ENCODE measurements at regions not wholly inside any gene's neighbourhood (a gene's known extent, or its start where the extent isn't known, plus 50 kb on each side); places are given as distances from the start of the nearest gene placed in this dataset.

- no peak overlapping the region for H3K4me2 ChIP-seq
- no peak overlapping the region for H2AFZ ChIP-seq
- TF ChIP-seq CTCF (conservative IDR thresholded peaks at IDR 0.05) (no peak), EZH2 (IDR thresholded peaks at IDR 0.05; ENCODE audit: low read depth) (no peak)
- no TSS peak for BruUV-seq (replicated peaks)
- no peaks in the 10 kb centered on the region for H4K20me1 ChIP-seq (ENCODE audit: insufficient read depth)
- ChIA-PET CTCF (no interaction called here), POLR2A (ENCODE audit: unreplicated experiment) (no interaction called here)
- H3K9me3 ChIP-seq (ENCODE audit: insufficient read depth, low read depth): no peaks in the 10 kb centered on the region
- DNase-seq: no peak
- intact Hi-C loops (cut with micrococcal nuclease; ENCODE audit: unreplicated experiment): no loop called here
- H3K4me1 ChIP-seq (replicated peaks; ENCODE audit: insufficient read depth): no peaks in the 10 kb centered on the region
- no peak overlapping the region for H3K4me3 ChIP-seq
- no peaks in the 10 kb centered on the region for H3K36me3 ChIP-seq (ENCODE audit: low read depth)
- no peaks in the 10 kb centered on the region for H3K27me3 ChIP-seq (ENCODE audit: insufficient read depth, low read depth)
- no peaks in the 10 kb centered on the region for H3K79me2 ChIP-seq (ENCODE audit: low read depth)
- H3K9me2 ChIP-seq (ENCODE audit: insufficient read depth): no peaks in the 10 kb centered on the region
- no peak overlapping the region for H3K27ac ChIP-seq
- H3F3A ChIP-seq (ENCODE audit: insufficient read depth, low read depth): no peaks in the 10 kb centered on the region
Observed at GRCh38 chr10:10772874-10773508, 244.7 kb upstream of the CELF2 start.

- H3K27me3 ChIP-seq (ENCODE audit: insufficient read depth, low read depth): no peaks in the 10 kb centered on the region
- no peaks in the 10 kb centered on the region for H3K79me2 ChIP-seq (ENCODE audit: low read depth)
- H3F3A ChIP-seq (ENCODE audit: insufficient read depth, low read depth): no peaks in the 10 kb centered on the region
- intact Hi-C loops (cut with micrococcal nuclease; ENCODE audit: unreplicated experiment): no loop called here
- no peaks in the 10 kb centered on the region for H3K9me2 ChIP-seq (ENCODE audit: insufficient read depth)
- H3K4me2 ChIP-seq: no peak overlapping the region
- H3K27ac ChIP-seq: no peak overlapping the region
- no peaks in the 10 kb centered on the region for H3K4me1 ChIP-seq (replicated peaks; ENCODE audit: insufficient read depth)
- TF ChIP-seq CTCF (conservative IDR thresholded peaks at IDR 0.05) (no peak), EZH2 (IDR thresholded peaks at IDR 0.05; ENCODE audit: low read depth) (no peak)
- CTCF ChIA-PET: no interaction called here
- DNase-seq: no peak
- no peak overlapping the region for H2AFZ ChIP-seq
- POLR2A ChIA-PET (ENCODE audit: unreplicated experiment): no interaction called here
- H3K9me3 ChIP-seq (ENCODE audit: insufficient read depth, low read depth): no peaks in the 10 kb centered on the region
- H3K36me3 ChIP-seq (ENCODE audit: low read depth): no peaks in the 10 kb centered on the region
- no peaks in the 10 kb centered on the region for H4K20me1 ChIP-seq (ENCODE audit: insufficient read depth)
- no TSS peak for BruUV-seq (replicated peaks)
- H3K4me3 ChIP-seq: no peak overlapping the region
Observed at GRCh38 chr10:10774416-10774815, 243.3 kb upstream of the CELF2 start.

GRCh38 chr10:10776363-10776762 is 241.3 kb upstream of the CELF2 start:
- Histone ChIP-seq H3K4me2 (no peak overlapping the region), H3K27me3 (ENCODE audit: insufficient read depth, low read depth) (no peaks in the 10 kb centered on the region), H3K27ac (no peak overlapping the region), H3K36me3 (ENCODE audit: low read depth) (no peaks in the 10 kb centered on the region), H2AFZ (no peak overlapping the region), H3F3A (ENCODE audit: insufficient read depth, low read depth) (no peaks in the 10 kb centered on the region), H3K9me3 (ENCODE audit: insufficient read depth, low read depth) (0 out of 2 replicates have a peak, but pooled peaks cover under 1% of the 10 kb centered on the region), H3K4me1 (replicated peaks; ENCODE audit: insufficient read depth) (no peaks in the 10 kb centered on the region), H4K20me1 (ENCODE audit: insufficient read depth) (no peaks in the 10 kb centered on the region), H3K79me2 (ENCODE audit: low read depth) (no peaks in the 10 kb centered on the region), H3K9me2 (ENCODE audit: insufficient read depth) (no peaks in the 10 kb centered on the region), H3K4me3 (no peak overlapping the region)
- intact Hi-C loops (cut with micrococcal nuclease; ENCODE audit: unreplicated experiment): no loop called here
- DNase-seq: no peak
- BruUV-seq (replicated peaks): no TSS peak
- POLR2A ChIA-PET (ENCODE audit: unreplicated experiment): no interaction called here
- CTCF ChIA-PET: no interaction called here
- no peak for TF ChIP-seq CTCF (conservative IDR thresholded peaks at IDR 0.05)
- TF ChIP-seq EZH2 (IDR thresholded peaks at IDR 0.05; ENCODE audit: low read depth): no peak
